NOMO-1 treated with DMSO at 0.1 percent for 48 hours (cell line): ENCODE measurements at regions not wholly inside any gene's neighbourhood (a gene's known extent, or its start where the extent isn't known, plus 50 kb on each side); places are given as distances from the start of the nearest gene placed in this dataset.
"Not testable (repeated sequence)": the region's sequence is repeated elsewhere in the genome, so short reads cannot be mapped to it uniquely, and the experiment has no call there.

ENCODE experiments used
- DNase-seq: peaks from one replicate; lab custom pipeline; 2025; ENCODE audit not compliant: unreplicated experiment; lab: John Stamatoyannopoulos, UW

DNA sequence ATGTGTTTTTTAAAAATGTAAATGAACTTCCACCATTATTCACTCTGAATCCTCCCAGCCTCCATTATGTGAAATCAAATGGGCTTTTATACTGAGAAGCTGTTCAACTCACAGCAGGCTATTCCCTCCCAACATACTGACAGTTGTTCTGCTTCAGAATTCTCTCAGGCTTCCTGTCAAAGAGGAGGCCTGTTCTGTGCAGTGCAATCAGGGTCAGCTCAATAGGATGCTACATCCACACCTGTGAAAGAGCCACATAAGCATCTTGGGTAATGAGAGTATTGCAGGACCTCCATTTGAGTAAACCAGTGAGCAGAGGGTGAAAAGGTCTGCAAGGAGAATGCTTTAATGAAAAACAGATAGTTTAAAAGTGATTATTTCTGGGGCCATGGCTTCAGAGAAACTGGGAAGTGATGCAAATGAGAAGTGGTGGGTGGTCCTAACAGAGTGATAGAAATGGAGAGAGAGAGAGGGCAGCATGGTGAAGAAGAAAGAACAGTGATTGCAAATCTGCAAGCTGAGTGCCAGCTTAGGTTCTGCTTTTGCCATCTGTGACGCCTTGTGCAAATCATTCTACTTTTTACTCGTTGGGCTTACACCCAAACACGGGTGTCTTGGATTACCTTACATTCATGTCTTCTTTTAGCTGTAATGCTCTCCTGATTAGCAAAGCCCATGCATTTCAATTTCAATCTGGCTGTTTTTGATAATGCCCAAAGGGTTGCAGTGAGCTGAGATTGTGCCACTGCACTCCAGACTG lies 202.5 kb upstream of the NMUR2 start:
- DNase-seq, result no peak

DNA sequence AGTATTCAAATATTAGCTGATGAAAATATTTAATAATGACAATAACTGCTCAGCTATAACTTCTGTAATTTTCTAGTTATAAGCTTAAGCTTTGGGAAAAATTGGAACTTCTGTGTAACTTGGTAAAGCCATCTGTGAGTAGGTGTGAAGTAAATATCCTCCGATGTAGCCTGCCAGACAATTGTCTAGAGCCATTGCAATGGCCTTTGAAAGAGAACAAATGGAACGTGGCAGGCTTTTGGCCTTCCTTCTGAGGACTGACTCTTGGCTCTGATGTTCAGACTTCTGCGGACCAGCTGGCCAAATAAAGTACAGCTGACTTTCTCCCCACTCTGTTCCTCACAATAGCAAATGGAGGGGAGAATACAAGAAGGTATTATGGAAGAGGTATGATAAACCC lies 203.4 kb upstream of the NMUR2 start:
- no peak for DNase-seq

DNA sequence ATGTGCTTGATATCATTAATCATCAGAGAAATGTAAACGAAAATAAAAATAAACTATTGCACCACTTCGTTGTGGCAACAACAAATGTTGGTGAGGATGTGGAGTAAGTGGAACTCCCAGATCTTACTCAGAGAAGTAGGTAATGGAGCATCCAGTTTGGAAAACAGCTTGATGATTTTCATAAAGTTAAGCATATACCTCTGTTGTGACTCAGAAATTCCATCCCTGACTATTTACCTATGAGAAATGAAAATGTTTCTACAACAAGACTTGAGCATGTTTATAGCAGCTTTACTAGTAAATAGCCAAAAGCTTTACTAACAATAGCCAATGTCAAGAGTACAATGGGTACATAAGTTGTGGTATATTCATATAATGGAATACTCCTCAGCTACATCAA lies 214.7 kb upstream of the NMUR2 start:
- DNase-seq, result no peak

DNA sequence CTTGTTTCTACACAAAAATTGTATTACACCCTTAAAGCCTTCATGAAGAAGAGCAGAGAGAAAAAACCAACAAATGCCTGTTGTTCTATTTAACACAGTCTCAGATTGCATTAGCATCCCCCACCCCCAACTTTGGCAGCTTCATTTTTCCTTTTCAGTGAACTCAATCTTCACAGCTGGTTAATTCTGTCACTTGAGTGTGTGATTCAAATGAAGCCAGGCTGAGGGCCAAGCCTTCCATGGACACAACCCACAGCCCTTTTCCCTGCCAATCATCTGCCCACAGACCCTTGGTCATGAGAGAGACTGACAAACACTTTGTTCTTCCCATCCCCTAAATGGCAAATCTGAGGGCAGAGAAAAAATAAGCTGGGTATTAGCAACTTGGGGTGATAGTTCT lies 217.5 kb upstream of the NMUR2 start:
- DNase-seq, result no peak

DNA sequence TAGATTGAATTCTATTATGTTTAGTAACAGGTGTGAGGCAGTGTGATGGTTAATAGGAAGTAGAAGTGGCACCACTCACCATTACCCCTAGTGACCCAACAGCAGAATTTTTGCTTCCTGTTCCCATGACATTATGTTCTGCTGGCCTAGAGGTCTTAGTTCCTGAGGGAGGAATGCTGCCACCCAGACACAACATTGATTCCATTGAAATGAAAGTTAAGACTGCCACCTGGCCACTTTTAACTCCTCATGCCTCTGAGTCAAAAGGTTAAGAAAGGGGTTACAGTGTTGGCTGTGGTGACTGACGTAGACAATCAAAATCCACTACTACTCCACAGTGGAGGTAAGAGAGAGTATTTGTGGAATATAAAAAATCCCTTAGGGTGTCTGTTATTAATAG lies 218.9 kb upstream of the NMUR2 start:
- DNase-seq, result no peak

DNA sequence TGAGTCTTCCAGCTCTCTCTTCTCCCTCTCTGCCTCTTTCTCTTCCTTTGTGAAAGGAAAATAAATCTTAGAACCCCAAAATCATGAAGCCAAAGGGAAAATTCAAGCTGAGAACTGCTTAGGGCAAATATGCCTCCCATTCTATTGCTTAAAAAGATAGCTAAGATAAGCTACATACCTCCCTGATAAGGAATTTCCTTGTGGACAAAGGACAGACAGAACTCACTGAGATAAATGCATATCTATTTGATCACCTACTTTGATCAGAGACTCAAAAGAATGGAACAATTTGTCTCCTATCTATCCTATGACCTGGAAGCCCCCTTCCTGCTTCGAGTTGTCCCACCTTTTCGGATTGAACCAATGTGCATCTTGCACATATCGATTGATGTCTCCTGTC lies 220.6 kb upstream of the NMUR2 start:
- DNase-seq, result no peak

DNA sequence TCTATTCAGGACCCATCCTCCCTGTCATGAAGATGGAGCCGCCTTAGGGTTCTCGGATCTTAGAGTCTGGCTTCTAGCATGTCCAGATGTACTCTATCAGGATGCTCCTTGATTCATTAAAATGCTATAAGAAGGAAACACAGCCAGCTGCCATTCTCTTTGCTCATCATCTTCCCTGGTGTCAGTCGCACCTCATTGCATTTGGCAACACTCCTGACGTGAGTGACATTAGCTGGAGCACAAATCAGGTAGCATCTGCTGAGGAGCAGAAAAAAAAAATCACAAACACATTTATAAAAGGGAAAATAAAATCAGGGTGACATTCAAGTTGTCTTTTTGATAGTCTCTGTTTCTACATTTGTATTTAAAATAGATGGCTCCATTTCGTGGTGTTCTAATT lies 226.1 kb upstream of the NMUR2 start:
- DNase-seq, result no peak

DNA sequence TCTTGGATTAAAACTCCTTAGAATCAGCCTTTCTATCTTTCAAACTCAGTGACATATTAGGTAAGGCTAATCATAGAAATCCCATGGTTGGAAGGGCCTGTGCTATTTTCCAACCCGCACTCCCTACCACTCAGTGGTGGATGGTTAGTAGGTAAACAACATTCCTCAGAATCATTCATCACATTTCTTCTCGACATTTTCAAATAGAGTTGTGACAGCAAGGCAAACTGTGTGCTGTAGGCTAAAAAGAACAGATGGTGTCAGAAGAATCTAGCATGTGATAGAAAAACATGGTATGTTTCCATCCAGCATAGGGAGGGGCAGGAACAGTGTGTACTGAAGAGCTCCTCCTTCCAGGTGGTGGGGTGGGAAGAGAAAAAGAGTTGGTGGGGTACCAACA lies 227.3 kb upstream of the NMUR2 start:
- no peak for DNase-seq

DNA sequence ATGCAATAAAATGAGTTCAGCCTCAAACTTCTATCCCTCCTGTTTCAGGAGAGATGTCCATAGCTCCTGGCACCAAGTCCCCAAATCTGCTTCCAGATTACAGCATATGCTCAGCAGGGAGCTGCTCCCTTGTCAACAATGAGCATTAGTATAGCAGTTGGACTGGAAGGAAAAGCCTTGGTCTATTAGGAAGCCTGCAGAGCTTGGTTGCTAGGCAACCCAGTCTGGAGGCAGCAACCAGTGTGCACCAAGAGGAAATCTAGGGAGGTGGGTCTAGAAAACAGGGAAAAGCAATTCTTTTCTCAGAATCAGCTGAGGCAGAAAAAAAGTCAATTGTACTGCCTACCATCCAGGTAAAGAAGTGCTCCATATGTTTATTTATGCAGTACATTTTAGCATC lies 229.5 kb upstream of the NMUR2 start:
- no peak for DNase-seq

DNA sequence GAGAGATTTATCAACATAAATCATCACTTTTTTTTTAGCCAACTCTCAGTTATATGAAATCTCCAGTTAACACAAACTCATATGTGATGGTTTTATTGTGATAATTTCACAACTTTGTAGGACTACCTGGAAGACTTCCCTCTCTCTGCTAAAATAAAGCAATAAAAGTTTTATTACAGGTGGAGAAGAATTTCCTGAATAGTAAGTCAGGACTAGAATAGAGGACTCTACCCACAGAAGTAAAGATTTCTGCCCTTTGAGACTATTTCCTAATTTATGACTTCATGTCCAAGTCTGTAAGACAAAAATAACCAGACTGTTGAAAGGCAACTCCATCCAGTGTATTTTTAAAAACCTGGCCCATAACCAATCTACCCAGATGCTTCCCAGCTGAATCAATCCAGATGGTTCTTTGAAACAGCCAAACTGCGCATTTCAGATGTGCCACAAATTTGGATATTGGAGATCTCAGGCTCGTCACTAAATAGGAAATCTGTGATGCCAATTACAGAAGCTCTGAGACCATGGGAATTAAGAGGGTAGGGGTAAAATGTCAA lies 234.0 kb upstream of the NMUR2 start:
- DNase-seq, result no peak

DNA sequence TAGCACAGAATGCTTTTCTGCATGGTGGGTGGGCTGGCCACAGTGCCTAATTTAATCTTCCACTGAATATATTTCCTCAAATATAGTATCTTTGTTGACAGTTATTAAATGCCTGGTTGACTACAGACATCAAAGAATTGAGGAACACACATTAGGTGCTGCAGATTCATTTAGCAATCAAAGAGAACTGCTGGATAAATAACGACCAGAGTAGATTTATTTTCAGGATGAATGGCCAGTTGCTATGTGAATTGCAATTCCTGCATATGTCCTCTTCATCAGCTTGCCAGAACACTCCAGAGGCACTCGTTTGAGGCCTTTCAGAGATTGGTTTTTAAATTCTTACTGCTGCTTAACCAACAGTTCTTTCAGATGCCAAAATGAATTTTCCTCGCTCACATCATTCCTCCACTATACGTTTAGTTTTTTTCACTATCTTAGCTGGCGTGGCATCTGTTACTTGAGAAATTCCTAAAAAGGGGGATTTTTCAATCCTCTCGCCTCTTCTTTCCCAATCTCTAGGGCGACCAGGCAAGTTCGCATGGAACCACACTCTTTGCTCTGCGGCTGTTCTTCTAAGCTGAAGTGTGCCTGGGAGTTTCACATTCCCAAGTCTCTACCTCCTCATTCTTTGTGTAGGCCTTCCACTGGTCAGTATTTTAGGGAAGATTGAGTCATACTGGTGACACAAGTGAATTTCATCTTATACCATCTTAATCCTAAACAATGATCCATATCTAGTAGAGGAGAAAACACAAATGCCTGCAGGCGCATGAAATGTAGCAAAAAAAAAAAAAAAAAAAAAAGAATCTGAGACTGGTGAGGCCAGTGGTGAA lies 237.1 kb upstream of the NMUR2 start:
- DNase-seq, result no peak

DNA sequence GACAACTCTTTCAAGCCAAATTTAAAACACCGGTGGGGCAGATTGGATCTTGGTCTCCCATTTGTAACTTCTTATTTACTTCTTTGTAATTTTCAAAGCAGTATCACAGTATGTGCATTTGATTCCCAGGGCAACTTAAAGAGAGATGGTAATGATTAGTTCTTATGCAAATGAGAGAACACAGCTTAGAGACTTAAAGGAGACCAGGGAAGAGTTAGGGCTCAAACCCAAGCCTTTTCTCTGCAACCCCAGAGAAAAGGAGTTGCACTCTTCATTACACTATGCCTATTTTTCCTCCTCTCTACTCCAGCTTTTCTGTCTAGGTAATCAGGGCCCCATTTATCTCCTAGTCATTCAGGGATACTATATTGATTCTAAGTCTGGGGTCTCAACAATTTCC lies 237.8 kb upstream of the NMUR2 start:
- DNase-seq, result no peak

DNA sequence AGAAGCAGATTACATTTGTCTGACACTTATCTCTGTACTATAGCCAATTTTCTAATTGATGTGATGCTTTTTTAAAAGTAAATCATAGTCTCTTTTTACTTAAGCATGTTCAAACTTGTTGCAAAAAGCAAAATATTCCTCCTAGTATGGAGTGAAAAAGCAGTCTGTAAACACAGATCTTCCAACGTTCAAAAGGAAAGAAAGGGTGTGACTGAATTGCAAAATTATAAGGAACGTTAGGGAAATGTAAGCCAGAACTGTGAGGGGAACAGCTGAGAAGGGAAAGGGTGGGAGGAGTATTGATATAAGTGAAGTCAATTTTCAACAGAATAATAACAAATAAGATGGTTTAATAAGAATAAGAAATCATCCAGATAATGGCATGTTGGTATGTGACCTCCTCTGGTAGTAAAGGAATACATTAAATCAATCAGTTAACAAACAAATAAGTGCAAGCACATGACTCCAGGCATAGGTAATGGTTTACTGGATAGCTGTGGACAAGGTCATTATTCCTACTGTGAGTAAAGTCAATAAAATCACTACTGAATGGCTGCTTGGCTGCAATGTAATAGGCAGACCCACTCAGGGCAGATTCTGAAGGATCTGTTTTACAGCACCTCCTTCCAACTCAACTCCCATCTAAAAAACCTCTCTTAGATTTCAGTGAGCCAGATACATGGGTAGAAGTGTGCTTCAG lies 239.1 kb upstream of the NMUR2 start:
- no peak for DNase-seq

DNA sequence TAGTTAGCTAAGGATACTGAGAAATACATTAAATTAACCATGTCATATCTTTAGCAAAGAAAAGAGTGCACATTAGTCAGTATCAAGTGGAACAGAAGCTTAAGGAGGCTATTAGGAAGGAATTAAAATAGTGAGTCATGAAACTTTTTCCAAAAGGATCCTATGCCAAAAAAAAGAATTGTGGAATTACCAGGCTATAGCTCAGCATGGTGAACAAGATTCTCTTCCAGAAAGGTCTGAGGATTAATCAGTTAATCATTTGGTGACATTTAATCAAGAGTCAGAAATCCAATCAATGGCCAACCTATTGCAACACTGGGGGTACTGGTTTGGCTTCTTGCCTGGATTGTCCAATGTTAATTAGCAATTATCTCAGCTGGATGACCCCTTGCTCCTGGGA lies 244.5 kb upstream of the NMUR2 start:
- no peak for DNase-seq

DNA sequence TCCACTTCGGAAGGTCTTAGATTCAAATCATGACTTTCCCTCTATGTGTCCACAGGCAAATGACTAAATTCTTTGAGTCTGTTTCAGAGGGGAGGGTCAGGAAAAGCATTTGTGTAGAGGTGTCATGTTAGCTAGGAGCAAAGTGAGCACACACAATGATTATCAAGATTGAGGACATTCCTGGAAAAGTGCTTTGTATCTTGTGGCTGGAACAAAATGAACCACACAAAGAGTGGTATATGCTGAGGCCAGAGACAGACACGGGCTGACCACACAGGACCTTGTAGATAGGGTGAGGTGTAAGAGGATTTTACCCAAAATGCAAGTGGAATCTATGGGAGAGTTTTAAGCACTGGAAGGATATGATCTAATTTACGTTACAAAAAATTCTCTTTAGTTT lies 245.3 kb upstream of the NMUR2 start:
- no peak for DNase-seq

DNA sequence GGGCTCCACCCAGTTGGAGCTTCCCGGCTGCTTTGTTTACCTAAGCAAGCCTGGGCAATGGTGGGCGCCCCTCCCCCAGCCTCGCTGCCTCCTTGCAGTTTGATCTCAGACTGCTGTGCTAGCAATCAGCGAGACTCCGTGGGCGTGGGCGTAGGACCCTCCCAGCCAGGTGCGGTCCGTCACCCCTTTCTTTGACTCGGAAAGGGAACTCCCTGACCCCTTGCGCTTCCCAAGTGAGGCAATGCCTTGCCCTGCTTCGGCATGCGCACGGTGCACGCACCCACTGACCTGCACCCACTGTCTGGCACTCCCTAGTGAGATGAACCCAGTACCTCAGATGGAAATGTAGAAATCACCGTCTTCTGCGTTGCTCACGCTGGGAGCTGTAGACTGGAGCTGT lies 254.4 kb upstream of the NMUR2 start:
- DNase-seq, result not testable (repeated sequence)

DNA sequence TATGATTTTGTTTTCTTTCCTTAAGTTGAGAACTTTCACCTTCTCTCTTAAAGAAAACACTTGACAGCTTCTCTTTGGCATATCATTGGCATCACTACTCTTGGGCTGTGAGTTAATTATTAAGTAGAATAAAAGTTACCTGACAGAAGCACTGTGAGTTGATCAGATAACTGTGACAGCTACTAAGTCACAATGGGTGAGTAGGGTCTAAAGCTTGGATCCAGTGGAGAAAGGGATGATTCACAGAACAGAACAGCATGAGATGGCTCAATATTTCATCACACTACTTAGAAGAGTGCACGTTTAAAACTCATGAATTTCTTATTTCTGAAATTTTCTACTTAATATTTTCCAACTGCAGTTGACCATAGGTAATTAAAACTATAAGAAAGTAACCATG lies 268.5 kb upstream of the NMUR2 start:
- DNase-seq, result no peak

DNA sequence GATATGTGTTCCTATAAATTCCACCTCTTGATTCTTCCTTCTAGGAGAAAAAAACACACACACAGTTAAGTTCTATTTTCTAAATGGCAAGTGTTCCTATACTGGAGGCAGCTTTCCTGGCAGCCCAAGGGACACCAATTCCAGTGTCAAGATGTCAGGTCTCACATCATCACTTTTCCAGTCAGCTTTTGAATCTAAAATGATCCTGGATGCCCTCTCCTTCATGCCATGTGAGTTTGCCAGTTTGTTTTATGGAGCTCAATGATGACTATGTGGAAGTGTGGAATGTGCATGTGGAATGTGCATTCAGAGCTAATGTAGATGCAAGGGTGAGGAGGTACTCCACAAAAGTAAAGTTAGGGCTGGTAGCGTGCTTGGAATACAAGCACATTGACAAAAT lies 269.3 kb upstream of the NMUR2 start:
- DNase-seq, result no peak

DNA sequence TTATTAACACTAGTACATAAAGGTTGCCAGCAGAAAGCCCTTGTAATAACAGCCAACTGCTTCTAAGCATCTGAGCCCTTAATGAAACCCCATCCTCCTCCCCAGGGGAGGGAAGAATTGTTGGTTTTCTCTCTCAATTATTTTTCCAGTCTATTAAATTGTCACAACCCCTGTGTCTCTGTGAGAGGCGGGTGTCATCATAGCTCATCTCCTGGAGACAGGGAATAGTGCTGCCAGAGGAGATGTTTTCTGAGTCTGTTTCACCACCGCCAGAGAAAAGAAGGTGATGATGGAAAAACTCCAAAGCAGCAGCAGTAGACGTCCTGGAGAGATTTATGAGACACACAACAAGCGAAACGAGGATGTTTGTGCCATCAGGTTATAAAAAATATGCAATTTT lies 271.1 kb upstream of the NMUR2 start:
- no peak for DNase-seq

DNA sequence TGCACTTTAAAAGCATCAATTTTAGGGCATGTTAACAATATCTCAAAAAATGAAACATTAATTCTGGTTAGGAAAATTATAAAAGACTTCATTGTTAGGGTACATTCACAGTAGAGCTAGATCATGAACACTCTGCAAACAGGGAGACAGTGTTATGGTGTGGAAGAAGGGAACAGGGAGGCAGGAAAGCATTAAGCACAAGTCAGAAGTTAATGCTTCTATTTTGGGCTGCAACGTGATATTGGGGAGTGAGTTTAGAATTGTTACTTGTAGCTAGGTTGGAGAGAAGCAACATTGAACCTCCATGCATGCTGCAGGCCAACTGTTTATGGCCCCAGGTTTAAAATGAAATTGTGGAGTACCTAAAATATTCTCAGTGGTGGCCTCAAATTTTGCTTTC lies 278.1 kb upstream of the NMUR2 start:
- no peak for DNase-seq

DNA sequence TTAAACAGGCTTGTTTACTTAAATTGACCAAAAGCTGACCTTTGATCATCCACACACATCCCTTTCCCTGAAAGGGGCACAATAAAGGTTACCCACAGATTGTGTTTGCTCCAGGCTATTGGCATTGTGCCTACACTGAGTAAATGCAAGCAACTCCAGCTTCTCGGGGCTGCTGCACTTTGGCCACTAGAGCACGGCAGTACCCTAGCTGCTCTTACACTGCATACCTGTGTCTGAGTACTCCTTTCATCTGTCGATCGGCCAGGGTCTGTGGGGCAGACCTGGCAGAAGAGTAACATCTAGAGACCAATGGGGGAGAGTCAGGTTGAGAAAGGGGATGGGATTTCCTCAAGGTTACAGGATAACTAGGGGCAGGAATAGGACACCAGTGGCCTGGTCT lies 281.9 kb upstream of the NMUR2 start:
- DNase-seq, result no peak
